ENCODE measurements at regions not wholly inside any gene's neighbourhood (a gene's known extent, or its start where the extent isn't known, plus 50 kb on each side); places are given as distances from the start of the nearest gene placed in this dataset.

DNA sequence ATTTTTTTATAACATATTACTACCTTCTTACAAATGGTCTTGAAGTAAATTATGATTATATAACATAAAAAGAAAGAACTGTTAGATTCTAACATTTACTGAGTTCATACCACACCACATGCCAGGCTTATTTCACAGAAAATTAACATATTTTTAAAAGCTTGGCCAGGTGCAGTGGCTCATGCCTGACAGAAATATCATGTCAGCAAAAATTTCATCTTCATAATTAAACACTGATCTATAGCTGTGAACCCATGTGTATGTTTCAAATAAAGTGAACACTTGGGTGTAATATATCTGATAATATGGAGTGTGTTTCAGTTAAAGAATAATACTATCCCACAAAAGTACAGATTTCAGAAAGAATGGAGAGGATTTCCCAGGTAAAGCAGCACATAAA lies 296.5 kb downstream of the SI start:
- ATAC-seq (no peak), DNase-seq (ENCODE audit: extremely low read depth in 1 of 4, low spot score in 3 of 4) (no peak), FAIRE-seq (no peak)
- Histone ChIP-seq H3K4me1 (replicated peaks in 1 of 2; ENCODE audit: control insufficient read depth in 2 of 2, insufficient read depth in 2 of 2, low read length in 2 of 2) (no peaks in the 10 kb centered on the region), H3K4me3 (no peak overlapping the region), H3K27me3 (ENCODE audit: control insufficient read depth in 2 of 2, insufficient read depth in 2 of 2, low read length in 2 of 2) (no peaks in the 10 kb centered on the region), H3K79me2 (ENCODE audit: control insufficient read depth, insufficient read depth, low read length) (no peaks in the 10 kb centered on the region), H3K9me1 (ENCODE audit: control insufficient read depth, insufficient read depth, low read length) (no peaks in the 10 kb centered on the region), H4K20me1 (replicated peaks; ENCODE audit: control insufficient read depth, insufficient read depth, low read length) (no peaks in the 10 kb centered on the region), H2AFZ (ENCODE audit: low read depth, low read length) (no peak overlapping the region), H3K36me3 (ENCODE audit: control insufficient read depth, insufficient read depth, low read length) (no peaks in the 10 kb centered on the region), H3K4me2 (ENCODE audit: insufficient read depth, low read length) (no peak overlapping the region), H3K9me3 (replicated peaks; ENCODE audit: control insufficient read depth, insufficient read depth, low read depth, low read length) (no peaks in the 10 kb centered on the region), H3K9ac (ENCODE audit: insufficient read depth in 1 of 2, low read depth in 2 of 2, low read length in 2 of 2) (no peak overlapping the region), H3K27ac (ENCODE audit: extremely low read depth, low read depth, low read length) (no peak overlapping the region)
- peak; percentile 40; the same call in 1 of the 2 replicates for TF ChIP-seq MAFF (IDR thresholded peaks at IDR 0.05; ENCODE audit: low read length)
- TF ChIP-seq STAG1 (CRISPR knock-in tag; IDR thresholded peaks at IDR 0.05; ENCODE audit: borderline replicate concordance): no peak
- TF ChIP-seq, protein P1, sequence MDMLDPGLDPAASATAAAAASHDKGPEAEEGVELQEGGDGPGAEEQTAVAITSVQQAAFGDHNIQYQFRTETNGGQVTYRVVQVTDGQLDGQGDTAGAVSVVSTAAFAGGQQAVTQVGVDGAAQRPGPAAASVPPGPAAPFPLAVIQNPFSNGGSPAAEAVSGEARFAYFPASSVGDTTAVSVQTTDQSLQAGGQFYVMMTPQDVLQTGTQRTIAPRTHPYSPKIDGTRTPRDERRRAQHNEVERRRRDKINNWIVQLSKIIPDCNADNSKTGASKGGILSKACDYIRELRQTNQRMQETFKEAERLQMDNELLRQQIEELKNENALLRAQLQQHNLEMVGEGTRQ (CRISPR knock-in tag; IDR thresholded peaks at IDR 0.05): no peak
- no peak for TF ChIP-seq ZNF143 (CRISPR knock-in tag; IDR thresholded peaks at IDR 0.05)
- TF ChIP-seq ZNF316 (IDR thresholded peaks at IDR 0.05): peak; percentile 45
- TF ChIP-seq NFIX (CRISPR knock-in tag; IDR thresholded peaks at IDR 0.05; ENCODE audit: low read depth): no peak
- peak; percentile 7; the same call in 1 of the 2 replicates for TF ChIP-seq C11orf30 (IDR thresholded peaks at IDR 0.05; ENCODE audit: low read depth)
- peak; percentile 35; the same call in 1 of the 2 replicates for TF ChIP-seq MAFK (IDR thresholded peaks at IDR 0.05; ENCODE audit: low read length)
- in situ Hi-C loops (cut with MboI) (no loop called here), intact Hi-C loops (cut with micrococcal nuclease) (no loop called here)
- no TSS peak for BruUV-seq (replicated peaks)
- ChIA-PET POLR2A (no interaction called here), CTCF (ENCODE audit: low intra/inter-chr PET ratio) (no interaction called here)

DNA sequence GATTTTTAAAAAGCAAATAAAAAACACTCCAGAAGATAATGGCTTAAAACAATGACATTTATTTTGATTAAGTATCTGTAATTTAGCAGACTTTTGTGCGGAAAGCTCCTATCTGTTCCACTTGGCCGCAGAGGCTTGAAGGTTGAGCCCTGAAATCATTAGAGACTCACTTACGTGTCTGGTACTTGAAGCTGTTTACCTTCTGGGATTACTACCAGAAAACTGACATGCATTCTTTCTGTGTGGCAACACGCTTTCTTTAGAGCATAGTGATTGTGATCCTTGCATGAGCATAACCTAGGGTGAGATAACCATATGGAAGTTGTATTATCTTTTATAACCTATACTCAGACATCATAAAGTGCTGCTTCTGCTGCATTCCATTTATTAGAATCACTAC lies 298.5 kb downstream of the SI start:
- CTCF ChIA-PET (ENCODE audit: low intra/inter-chr PET ratio): no interaction called here
- H3K36me3 ChIP-seq (ENCODE audit: control insufficient read depth, insufficient read depth, low read length): no peaks in the 10 kb centered on the region
- no peaks in the 10 kb centered on the region for H3K79me2 ChIP-seq (ENCODE audit: control insufficient read depth, insufficient read depth, low read length)
- H3K4me1 ChIP-seq (replicated peaks in 1 of 2; ENCODE audit: control insufficient read depth in 2 of 2, insufficient read depth in 2 of 2, low read length in 2 of 2): no peaks in the 10 kb centered on the region
- DNase-seq (ENCODE audit: extremely low read depth in 1 of 4, low spot score in 3 of 4) (no peak), ATAC-seq (no peak), FAIRE-seq (no peak)
- BruUV-seq (replicated peaks): no TSS peak
- no peak overlapping the region for H3K4me2 ChIP-seq (ENCODE audit: insufficient read depth, low read length)
- H4K20me1 ChIP-seq (replicated peaks; ENCODE audit: control insufficient read depth, insufficient read depth, low read length): no peaks in the 10 kb centered on the region
- H3K9me1 ChIP-seq (ENCODE audit: control insufficient read depth, insufficient read depth, low read length): no peaks in the 10 kb centered on the region
- no peak overlapping the region for H3K4me3 ChIP-seq
- 1% methylated on average over 4 of the region's 4 CpGs for WGBS (ENCODE audit: insufficient coverage, low coverage, missing lambda C conversion rate)
- H2AFZ ChIP-seq (ENCODE audit: low read depth, low read length): no peak overlapping the region
- TF ChIP-seq NFXL1 (CRISPR knock-in tag; IDR thresholded peaks at IDR 0.05) (no peak), RAD51 (IDR thresholded peaks at IDR 0.05; ENCODE audit: borderline replicate concordance, low read depth) (no peak), DNMT1 (IDR thresholded peaks at IDR 0.05) (no peak), ZFP1 (CRISPR knock-in tag; IDR thresholded peaks at IDR 0.05) (no peak), TFE3 (CRISPR knock-in tag; IDR thresholded peaks at IDR 0.05) (no peak), ZNF696 (CRISPR knock-in tag; conservative IDR thresholded peaks at IDR 0.05) (no peak), BHLHE40 (IDR thresholded peaks at IDR 0.05; ENCODE audit: low read length) (no peak), PTRF (tag; IDR thresholded peaks at IDR 0.05) (no peak), KDM4B (IDR thresholded peaks at IDR 0.05; ENCODE audit: borderline replicate concordance in 2 of 2, low read depth in 1 of 2) (no peak)
- intact Hi-C loops (cut with micrococcal nuclease): no loop called here
- no peak overlapping the region for H3K9ac ChIP-seq (ENCODE audit: insufficient read depth in 1 of 2, low read depth in 2 of 2, low read length in 2 of 2)
- in situ Hi-C loops (cut with MboI): no loop called here
- H3K9me3 ChIP-seq (replicated peaks; ENCODE audit: control insufficient read depth, insufficient read depth, low read depth, low read length): no peaks in the 10 kb centered on the region
- POLR2A ChIA-PET: no interaction called here
- no peak overlapping the region for H3K27ac ChIP-seq (ENCODE audit: extremely low read depth, low read depth, low read length)
- no peaks in the 10 kb centered on the region for H3K27me3 ChIP-seq (ENCODE audit: control insufficient read depth in 2 of 2, insufficient read depth in 2 of 2, low read length in 2 of 2)
